ENCODE measurements at regions not wholly inside any gene's neighbourhood (a gene's known extent, or its start where the extent isn't known, plus 50 kb on each side); places are given as distances from the start of the nearest gene placed in this dataset.
"Not testable (repeated sequence)": the region's sequence is repeated elsewhere in the genome, so short reads cannot be mapped to it uniquely, and the experiment has no call there.

- H3K27me3 Mint-ChIP-seq (ENCODE audit: low read depth): peaks cover 6% of the 10 kb centered on the region
- peaks cover 7% of the 10 kb centered on the region for H3K36me3 Mint-ChIP-seq (ENCODE audit: low read depth)
- H3K9me3 Mint-ChIP-seq: no peaks in the 10 kb centered on the region
- no peak overlapping the region for H3K27ac Mint-ChIP-seq
- H3K4me1 Mint-ChIP-seq (ENCODE audit: low read depth): peaks cover 4% of the 10 kb centered on the region
- no peak overlapping the region for H3K4me3 Mint-ChIP-seq
These were observed 68.3 kb upstream of the ALOX12 start for GRCh38 chr17:6927290-6928126.

GRCh38 chr17:6928193-6928592, 67.7 kb upstream of the ALOX12 start:
- no peaks in the 10 kb centered on the region for H3K9me3 Mint-ChIP-seq
- peaks cover 4% of the 10 kb centered on the region for H3K4me1 Mint-ChIP-seq (ENCODE audit: low read depth)
- H3K4me3 Mint-ChIP-seq: no peak overlapping the region
- H3K36me3 Mint-ChIP-seq (ENCODE audit: low read depth): peaks cover 8% of the 10 kb centered on the region
- peaks cover 6% of the 10 kb centered on the region for H3K27me3 Mint-ChIP-seq (ENCODE audit: low read depth)
- no peak overlapping the region for H3K27ac Mint-ChIP-seq

- H3K9me3 Mint-ChIP-seq: no peaks in the 10 kb centered on the region
- H3K27me3 Mint-ChIP-seq (ENCODE audit: low read depth): peaks cover 9% of the 10 kb centered on the region
- H3K36me3 Mint-ChIP-seq (ENCODE audit: low read depth): peaks cover 9% of the 10 kb centered on the region
- H3K27ac Mint-ChIP-seq: no peak overlapping the region
- no peak overlapping the region for H3K4me3 Mint-ChIP-seq
- no peaks in the 10 kb centered on the region for H3K4me1 Mint-ChIP-seq (ENCODE audit: low read depth)
These were observed 65.1 kb upstream of the ALOX12 start for GRCh38 chr17:6930749-6931148.

- peaks cover 11% of the 10 kb centered on the region for H3K4me1 Mint-ChIP-seq (ENCODE audit: low read depth)
- not testable (repeated sequence) for H3K27me3 Mint-ChIP-seq (ENCODE audit: low read depth); H3K27ac Mint-ChIP-seq; H3K9me3 Mint-ChIP-seq; H3K36me3 Mint-ChIP-seq (ENCODE audit: low read depth); H3K4me3 Mint-ChIP-seq
These were observed 61.3 kb upstream of the ALOX12 start for GRCh38 chr17:6934544-6934943.

- no peaks in the 10 kb centered on the region for H3K9me3 Mint-ChIP-seq
- H3K4me1 Mint-ChIP-seq (ENCODE audit: low read depth): peaks cover 20% of the 10 kb centered on the region
- H3K4me3 Mint-ChIP-seq: peak overlapping the region; percentile 39
- peak overlapping the region; percentile 59 for H3K27ac Mint-ChIP-seq
- H3K36me3 Mint-ChIP-seq (ENCODE audit: low read depth): peaks cover 9% of the 10 kb centered on the region
- peaks cover 3% of the 10 kb centered on the region for H3K27me3 Mint-ChIP-seq (ENCODE audit: low read depth)
These were observed 59.4 kb upstream of the ALOX12 start for GRCh38 chr17:6936370-6937028.

GRCh38 chr17:6938637-6939036, 57.2 kb upstream of the ALOX12 start:
- H3K4me3 Mint-ChIP-seq: peak overlapping the region; percentile 45

GRCh38 chr17:6940186-6940649, 55.6 kb upstream of the ALOX12 start:
- Mint-ChIP-seq H3K4me1 (ENCODE audit: low read depth) (peaks cover 20% of the 10 kb centered on the region), H3K9me3 (no peaks in the 10 kb centered on the region), H3K27ac (peak overlapping the region; percentile 78), H3K36me3 (ENCODE audit: low read depth) (no peaks in the 10 kb centered on the region), H3K4me3 (peak overlapping the region; percentile 74), H3K27me3 (ENCODE audit: low read depth) (no peaks in the 10 kb centered on the region)

More at GRCh38 chr17:6938637-6939036, 57.2 kb upstream of the ALOX12 start:
- Mint-ChIP-seq H3K36me3 (ENCODE audit: low read depth) (peaks cover 6% of the 10 kb centered on the region), H3K9me3 (no peaks in the 10 kb centered on the region), H3K4me1 (ENCODE audit: low read depth) (peaks cover 20% of the 10 kb centered on the region), H3K27me3 (ENCODE audit: low read depth) (no peaks in the 10 kb centered on the region), H3K27ac (peak overlapping the region; percentile 56)

GRCh38 chr17:6941989-6942388, 53.9 kb upstream of the ALOX12 start:
- peaks cover 17% of the 10 kb centered on the region for H3K4me1 Mint-ChIP-seq (ENCODE audit: low read depth)
- H3K36me3 Mint-ChIP-seq (ENCODE audit: low read depth): peaks cover 2% of the 10 kb centered on the region
- H3K4me3 Mint-ChIP-seq: no peak overlapping the region
- H3K27ac Mint-ChIP-seq: no peak overlapping the region
- no peaks in the 10 kb centered on the region for H3K27me3 Mint-ChIP-seq (ENCODE audit: low read depth)
- no peaks in the 10 kb centered on the region for H3K9me3 Mint-ChIP-seq

- H3K4me3 Mint-ChIP-seq: no peak overlapping the region
- H3K4me1 Mint-ChIP-seq (ENCODE audit: low read depth): peaks cover 18% of the 10 kb centered on the region
- no peaks in the 10 kb centered on the region for H3K9me3 Mint-ChIP-seq
- peaks cover 2% of the 10 kb centered on the region for H3K36me3 Mint-ChIP-seq (ENCODE audit: low read depth)
- H3K27ac Mint-ChIP-seq: no peak overlapping the region
- H3K27me3 Mint-ChIP-seq (ENCODE audit: low read depth): no peaks in the 10 kb centered on the region
These were observed 52.4 kb upstream of the ALOX12 start for GRCh38 chr17:6943406-6943805.

Data from T-helper 1 cell treated with Interleukin-12 subunit alpha and Interleukin-12 subunit beta and Interleukin-4 antibody, amounts not matched to agents 30 μg/mL and 1 μg/mL, for 36 hours (primary cell).